Stimulated activated CD4-positive, alpha-beta T cell treated with anti-CD3 and anti-CD28 coated beads, Interleukin-1b, Interleukin-23, amount 100 ng/mL, for 48 hours (primary cell): ENCODE measurements at regions not wholly inside any gene's neighbourhood (a gene's known extent, or its start where the extent isn't known, plus 50 kb on each side); places are given as distances from the start of the nearest gene placed in this dataset.
"Not testable (repeated sequence)": the region's sequence is repeated elsewhere in the genome, so short reads cannot be mapped to it uniquely, and the experiment has no call there.

Source experiments
- DNase-seq: peaks from one replicate; pipeline ENCODE4 v3.0.0-alpha.2; 2020

GRCh38 chr14:38000340-38000739 lies 207.4 kb upstream of the SSTR1 start:
- no peak for DNase-seq

- DNase-seq, result no peak
These were observed 206.2 kb upstream of the SSTR1 start for GRCh38 chr14:38001501-38001900.

DNA sequence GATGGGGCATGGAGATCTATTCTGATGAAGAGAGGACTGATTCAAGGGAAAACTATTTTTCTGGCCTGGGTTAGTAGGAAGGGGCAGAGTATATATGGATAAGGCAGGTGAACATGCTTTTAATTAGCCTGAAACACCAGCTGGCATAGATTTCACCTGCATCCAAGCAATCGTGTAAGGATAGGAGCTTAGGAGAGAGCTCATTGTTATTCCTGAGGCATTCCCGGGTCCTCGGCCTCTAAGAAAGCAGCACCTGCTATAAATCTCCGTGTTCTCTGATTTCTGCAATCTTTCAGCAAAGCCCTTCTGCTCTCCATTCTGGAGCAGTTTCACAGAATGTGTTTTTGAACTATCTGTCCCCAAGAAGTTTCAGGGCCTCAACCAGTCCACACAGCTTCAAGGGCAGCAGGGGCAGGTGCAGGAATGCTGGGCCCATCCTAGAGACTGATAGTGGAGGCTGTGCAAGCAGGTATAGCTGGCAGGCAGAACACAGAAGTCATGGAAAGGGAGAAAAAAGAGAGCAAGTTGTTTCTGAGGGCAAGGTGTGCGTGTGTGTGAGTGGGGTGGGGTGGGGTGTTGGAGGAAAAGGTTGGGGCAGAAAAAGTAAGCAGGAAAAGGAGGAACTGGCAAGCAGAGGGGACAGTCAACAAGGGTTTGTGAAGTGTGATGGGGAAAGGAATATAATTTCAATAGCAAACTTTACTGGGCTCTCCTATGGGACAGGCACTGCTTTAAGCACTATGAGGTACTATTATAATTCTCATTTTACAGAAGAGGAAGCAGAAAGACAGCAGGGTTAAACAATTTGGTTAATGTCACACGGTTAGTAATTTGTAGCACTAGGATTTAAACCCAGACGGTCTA lies 203.7 kb upstream of the SSTR1 start:
- DNase-seq, result no peak

GRCh38 chr14:38004610-38004879 lies 203.2 kb upstream of the SSTR1 start:
- DNase-seq, result no peak

- DNase-seq, result not testable (repeated sequence)
These were observed 196.5 kb upstream of the SSTR1 start for GRCh38 chr14:38011156-38011555.

- DNase-seq, result no peak
These were observed 195.6 kb upstream of the SSTR1 start for GRCh38 chr14:38012056-38012455.

GRCh38 chr14:38016497-38016896 lies 191.2 kb upstream of the SSTR1 start:
- DNase-seq, result no peak

DNA sequence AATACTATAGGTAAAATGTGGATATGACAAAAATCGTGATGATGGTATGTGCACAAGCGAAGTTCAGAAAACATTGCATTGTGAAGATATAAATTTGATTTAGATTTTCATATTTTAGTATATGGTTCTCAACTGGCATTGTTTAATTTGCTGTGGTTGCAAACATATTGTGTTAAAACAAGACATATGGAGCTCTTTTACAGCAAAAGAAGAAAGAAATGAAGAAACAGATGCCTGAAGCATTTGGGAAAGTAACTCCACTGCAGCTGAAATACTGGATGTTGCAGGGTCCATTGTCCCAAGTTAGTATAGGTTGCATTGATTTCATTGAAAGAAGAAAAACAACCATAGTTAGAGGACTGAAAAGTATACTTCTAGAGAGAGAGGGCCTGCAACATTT lies 185.8 kb upstream of the SSTR1 start:
- no peak for DNase-seq

- DNase-seq, result no peak
These were observed 184.9 kb upstream of the SSTR1 start for GRCh38 chr14:38022775-38023174.

- no peak for DNase-seq
These were observed 169.5 kb upstream of the SSTR1 start for GRCh38 chr14:38038171-38038570.

DNA sequence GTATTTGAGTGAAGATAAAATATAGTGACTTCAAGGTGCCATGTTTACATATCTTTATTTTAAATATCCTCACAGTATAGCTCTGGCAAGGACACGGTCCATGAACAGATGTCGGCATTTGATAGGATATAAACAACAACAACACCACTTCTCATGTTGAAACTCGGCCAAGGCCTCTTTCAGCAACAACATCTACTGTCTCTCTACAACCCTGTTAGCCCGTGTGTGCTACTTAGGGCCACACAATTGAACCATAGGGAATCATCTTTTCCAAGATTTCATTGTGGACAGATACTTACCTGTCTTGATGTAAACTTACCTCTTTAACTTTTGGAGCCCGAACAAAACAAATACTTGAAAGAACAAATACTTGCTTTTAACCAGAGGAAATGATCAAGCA lies 168.7 kb upstream of the SSTR1 start:
- no peak for DNase-seq

DNA sequence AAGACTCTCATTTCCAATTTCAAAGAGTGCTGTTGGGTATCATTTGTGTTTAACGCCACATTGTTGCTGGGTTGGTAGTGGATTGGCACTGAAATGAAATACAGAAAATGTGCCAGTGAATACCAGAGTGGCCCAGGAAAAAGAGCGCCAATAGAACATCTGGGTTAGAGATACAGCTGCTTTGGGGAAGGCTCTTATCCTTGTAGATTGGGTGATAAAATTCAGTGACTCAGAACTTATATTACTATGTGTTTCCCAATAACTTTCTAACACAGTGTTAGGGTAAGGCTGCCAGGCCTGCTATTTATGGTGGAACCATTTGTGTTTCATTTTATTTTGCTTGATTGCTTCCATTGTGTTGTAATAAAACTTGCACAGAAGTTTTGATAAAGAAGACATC lies 168.2 kb upstream of the SSTR1 start:
- DNase-seq, result no peak

DNA sequence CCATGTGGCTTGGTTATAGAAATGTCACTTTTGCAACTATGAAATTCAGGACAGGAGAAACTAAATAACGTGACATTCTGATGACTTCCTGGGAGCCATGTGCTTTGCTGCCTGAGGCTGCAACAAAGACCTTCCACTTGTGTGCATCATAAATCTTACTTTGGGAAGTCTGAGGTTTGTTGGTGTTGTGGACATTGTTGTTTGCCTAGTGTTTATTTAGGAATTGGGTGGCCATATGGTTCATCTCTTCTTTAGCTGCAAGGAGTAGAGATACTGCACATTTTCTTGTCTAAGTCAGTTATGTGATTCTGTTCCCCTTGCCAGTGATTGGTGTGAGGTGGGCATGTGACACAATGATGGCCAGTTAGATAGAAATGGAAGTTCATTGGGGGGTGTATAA lies 167.3 kb upstream of the SSTR1 start:
- DNase-seq, result no peak

GRCh38 chr14:38042322-38042721 lies 165.4 kb upstream of the SSTR1 start:
- DNase-seq, result no peak

GRCh38 chr14:38044710-38045109 lies 163.0 kb upstream of the SSTR1 start:
- DNase-seq, result no peak

DNA sequence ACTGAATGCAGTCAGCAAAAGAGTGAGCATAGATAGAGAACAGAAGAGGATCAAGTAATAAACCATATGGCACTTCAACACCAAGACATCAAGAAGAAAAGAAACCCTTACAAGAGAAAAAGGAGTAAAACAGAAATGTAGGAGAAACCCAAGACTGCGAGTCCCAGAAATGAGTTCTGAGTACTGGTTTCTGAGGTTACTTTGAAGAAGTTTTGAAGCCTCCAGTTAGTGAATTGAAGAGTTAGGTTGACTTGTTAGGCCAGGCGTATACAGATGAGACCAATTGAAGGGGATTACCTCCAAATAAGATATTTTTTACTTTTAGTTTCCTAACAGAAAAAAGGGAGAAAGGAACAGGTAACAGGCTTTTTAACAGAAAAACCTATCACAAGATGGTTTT lies 162.2 kb upstream of the SSTR1 start:
- no peak for DNase-seq

DNA sequence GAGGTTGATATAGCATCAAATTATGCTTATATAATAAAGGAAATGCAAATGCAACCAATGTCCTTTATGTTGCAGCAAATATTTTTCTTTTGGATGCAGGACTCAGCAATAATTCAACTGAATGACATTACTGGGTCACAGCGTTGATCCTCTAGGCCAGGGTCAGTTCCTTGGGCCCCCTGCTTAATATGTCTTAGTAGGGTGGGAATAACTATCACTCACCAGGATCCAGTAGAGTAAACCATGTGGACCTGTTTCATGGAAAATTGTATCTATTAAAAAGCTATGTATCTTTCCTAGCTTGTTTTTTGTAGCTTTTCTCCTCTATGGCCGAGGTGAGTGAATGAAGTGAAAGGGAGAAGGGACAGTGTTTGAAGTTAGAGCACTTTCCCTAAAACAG lies 161.5 kb upstream of the SSTR1 start:
- DNase-seq, result no peak

GRCh38 chr14:38047195-38047902 lies 160.4 kb upstream of the SSTR1 start:
- no peak for DNase-seq

GRCh38 chr14:38053666-38054065 lies 154.0 kb upstream of the SSTR1 start:
- DNase-seq, result no peak

DNA sequence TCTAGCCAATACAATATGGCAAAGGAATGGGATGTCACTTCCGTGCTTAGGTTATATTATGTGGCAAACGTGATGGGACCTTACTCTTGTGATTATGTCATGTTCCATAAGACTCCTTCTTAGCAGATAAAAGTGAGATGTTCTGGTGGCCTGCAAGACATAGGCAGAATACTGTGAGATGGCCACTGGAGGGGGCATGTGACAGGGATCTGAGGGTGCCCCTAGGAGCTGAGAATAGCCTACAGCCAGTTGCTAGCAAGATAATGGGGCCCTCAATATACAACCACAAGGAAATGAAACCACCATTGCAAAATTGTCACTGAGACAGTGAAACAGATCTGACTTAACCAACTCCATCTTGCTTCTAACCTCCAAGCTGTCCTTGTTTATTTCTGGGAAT lies 151.4 kb upstream of the SSTR1 start:
- no peak for DNase-seq

DNA sequence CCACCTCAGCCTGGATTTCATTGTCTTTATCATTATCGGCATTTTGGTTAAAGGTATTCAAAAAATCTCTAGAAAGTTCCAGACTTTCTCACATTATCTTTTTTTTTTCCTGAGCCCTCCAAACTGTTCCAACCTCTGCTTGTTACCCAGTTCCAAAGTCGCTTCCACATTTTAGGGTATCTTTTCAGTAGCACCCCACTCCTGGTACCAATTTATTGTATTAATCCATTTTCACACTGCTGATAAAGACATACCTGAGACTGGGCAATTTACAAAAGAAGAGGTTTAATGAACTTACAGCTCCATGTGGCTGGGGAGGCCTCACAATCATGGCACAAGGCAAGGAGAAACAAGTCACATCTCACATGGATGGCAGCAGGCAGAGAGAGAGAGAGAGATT lies 145.5 kb upstream of the SSTR1 start:
- DNase-seq, result not testable (repeated sequence)

DNA sequence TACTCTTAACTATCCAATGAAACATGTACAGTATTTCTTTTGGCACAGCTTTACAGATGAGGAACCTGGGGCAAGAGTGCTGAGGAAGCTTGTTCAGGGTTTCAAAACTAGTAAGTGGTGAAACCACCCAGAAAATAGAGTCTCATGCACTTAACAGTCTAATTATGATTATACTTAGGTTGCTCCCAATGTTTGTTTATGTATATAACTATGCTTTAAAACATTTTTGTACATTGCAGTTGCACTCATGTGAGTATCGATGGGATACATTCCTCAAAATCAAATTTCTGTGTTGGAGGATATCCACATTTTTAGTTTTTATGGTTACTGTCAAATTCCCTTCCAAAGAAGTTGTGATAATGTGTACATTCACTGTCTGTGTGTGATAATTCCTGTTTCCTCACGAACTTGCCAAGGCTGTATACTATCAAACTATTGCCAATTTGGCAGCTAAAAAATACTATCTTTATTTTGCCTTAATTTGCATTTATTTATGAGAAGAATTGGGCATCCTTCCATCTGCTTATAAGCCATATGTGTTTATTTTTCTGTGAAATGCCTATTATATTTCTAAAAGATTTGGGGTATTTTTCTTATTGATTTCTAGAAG lies 143.9 kb upstream of the SSTR1 start:
- DNase-seq, result no peak

GRCh38 chr14:38065106-38065762 lies 142.5 kb upstream of the SSTR1 start:
- DNase-seq, result peak; percentile 51
